Transverse colon (tissue), 4 donors: ENCODE measurements at regions not wholly inside any gene's neighbourhood (a gene's known extent, or its start where the extent isn't known, plus 50 kb on each side); places are given as distances from the start of the nearest gene placed in this dataset.

Experiments
- DNase-seq: peaks from one replicate; pipeline ENCODE4 v3.0.0-alpha.2; 2019
- H3K27ac ChIP-seq, 4 donors: fragments of 200-600 bp; sonication (generic); 2 replicates each; pipeline ENCODE4 v1.5.1; 2016 to 2018; ENCODE audit warnings: inconsistent platforms in 4 of 4
- H3K27me3 ChIP-seq: fragments of 200-600 bp; sonication (generic); 2 replicates; pipeline ENCODE4 v1.5.1; 2017; ENCODE audit warnings: inconsistent platforms
- H3K36me3 ChIP-seq, 4 donors: fragments of 200-600 bp; sonication (generic); 2 replicates each; pipeline ENCODE4 v1.5.1; 2017 to 2019; ENCODE audit warnings: inconsistent platforms in 4 of 4
- H3K4me1 ChIP-seq, 4 donors: fragments of 200-600 bp; sonication (generic); 2 replicates each; pipeline ENCODE4 v1.5.1; 2017 to 2020; ENCODE audit warnings: inconsistent platforms in 4 of 4
- H3K4me3 ChIP-seq, 4 donors: fragments of 200-600 bp; sonication (generic); 1 replicate in 1 of 4; 2 replicates in 3 of 4; pipeline versions ENCODE4 v1.5.1 to v1.6.1; 2017 to 2019; ENCODE audit warnings: inconsistent platforms in 4 of 4
- H3K9me3 ChIP-seq, 2 donors: fragments of 200-600 bp; sonication (generic); 2 replicates each; pipeline ENCODE4 v1.5.1; 2017 to 2019; ENCODE audit warnings: inconsistent platforms in 2 of 2
- EP300 ChIP-seq: sonication (generic); formaldehyde crosslinking; IDR thresholded peaks from one replicate; pipeline ENCODE4 v1.6.1; 2017; ENCODE audit warnings: antibody characterized with exemption, low read depth
- POLR2A ChIP-seq: fragments of 450-650 bp; IDR thresholded peaks from one replicate; pipeline ENCODE4 v1.6.1; 2016; ENCODE audit warnings: antibody characterized with exemption, mild to moderate bottlenecking, moderate library complexity
- POLR2AphosphoS5 ChIP-seq, 3 donors: sonication (generic); formaldehyde crosslinking; IDR thresholded peaks; one replicate each; pipeline ENCODE4 v1.6.1; 2016; ENCODE audit warnings: antibody characterized with exemption in 3 of 3
- WGBS, 2 donors: methylation state at CpG; one replicate each; pipeline ENCODE4 v1.1.5; 2018; ENCODE audit warnings: low coverage in 1 of 2; 5-methylcytosine and 5-hydroxymethylcytosine counted together
- in situ Hi-C, 4 donors: fragments of 200-750 bp; cut with MboI; loops; one replicate each; pipeline versions ENCODE4 v1.15.0 to v1.15.1; 2017; ENCODE audit warnings: low sequenced_read_pairs in 3 of 4, low pct_ligation_motif_present in 1 of 4, low pct_unique_long_range_greater_than_20kb in 1 of 4
- intact Hi-C: fragments of 100-400 bp; cut with DNase I; formaldehyde crosslinking; loops from one replicate; pipeline ENCODE4 v1.15.1; 2023; ENCODE audit warnings: low total_unique reads
- TF ChIP-seq, protein P1 (sequence below), 5 experiments: fragments of 200-600 bp in 3 of 5; fragments of 450-650 bp in 2 of 5; sonication (generic) in 3 of 5; IDR thresholded peaks; 1 replicate in 2 of 5; 2 replicates in 3 of 5; pipeline ENCODE4 v1.5.1; 2016 to 2017; ENCODE audit warnings: antibody characterized with exemption in 5 of 5, inconsistent platforms in 3 of 5, mild to moderate bottlenecking in 2 of 5, moderate library complexity in 1 of 5

DNA sequence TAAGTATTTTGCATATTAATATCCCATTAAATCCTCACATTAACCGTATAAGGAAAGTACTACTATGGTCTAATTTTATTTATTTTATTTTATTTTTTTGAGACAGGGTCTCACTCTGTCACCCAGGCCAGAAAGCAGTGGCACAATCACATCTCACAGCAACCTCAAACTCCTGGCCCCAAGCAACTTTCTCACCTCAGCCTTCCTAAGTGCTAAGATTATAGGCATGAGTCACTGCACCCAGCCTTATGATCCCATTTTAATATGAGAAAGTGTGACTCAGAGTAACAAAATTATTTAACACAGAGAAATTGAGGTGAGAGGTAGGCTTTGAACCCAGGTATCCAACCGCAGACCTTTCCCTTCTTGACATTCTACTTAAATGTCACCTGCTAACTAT is 330.0 kb upstream of the POU3F3 start:
- TF ChIP-seq, protein P1, sequence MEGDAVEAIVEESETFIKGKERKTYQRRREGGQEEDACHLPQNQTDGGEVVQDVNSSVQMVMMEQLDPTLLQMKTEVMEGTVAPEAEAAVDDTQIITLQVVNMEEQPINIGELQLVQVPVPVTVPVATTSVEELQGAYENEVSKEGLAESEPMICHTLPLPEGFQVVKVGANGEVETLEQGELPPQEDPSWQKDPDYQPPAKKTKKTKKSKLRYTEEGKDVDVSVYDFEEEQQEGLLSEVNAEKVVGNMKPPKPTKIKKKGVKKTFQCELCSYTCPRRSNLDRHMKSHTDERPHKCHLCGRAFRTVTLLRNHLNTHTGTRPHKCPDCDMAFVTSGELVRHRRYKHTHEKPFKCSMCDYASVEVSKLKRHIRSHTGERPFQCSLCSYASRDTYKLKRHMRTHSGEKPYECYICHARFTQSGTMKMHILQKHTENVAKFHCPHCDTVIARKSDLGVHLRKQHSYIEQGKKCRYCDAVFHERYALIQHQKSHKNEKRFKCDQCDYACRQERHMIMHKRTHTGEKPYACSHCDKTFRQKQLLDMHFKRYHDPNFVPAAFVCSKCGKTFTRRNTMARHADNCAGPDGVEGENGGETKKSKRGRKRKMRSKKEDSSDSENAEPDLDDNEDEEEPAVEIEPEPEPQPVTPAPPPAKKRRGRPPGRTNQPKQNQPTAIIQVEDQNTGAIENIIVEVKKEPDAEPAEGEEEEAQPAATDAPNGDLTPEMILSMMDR (IDR thresholded peaks at IDR 0.05), result no peak
- TF ChIP-seq EP300 (no peak), POLR2A (no peak), POLR2AphosphoS5 (IDR thresholded peaks at IDR 0.05) (no peak)
- DNase-seq, result no peak
- no peak overlapping the region for H3K27ac ChIP-seq
- intact Hi-C loops, result no loop called here
- no peaks in the 10 kb centered on the region for H3K36me3 ChIP-seq
- in situ Hi-C loops, result no loop called here
- WGBS, 2 donors, result 79 to 100% methylated on average over 1 to 2 of the region's 2 CpGs
- no peaks in the 10 kb centered on the region for H3K27me3 ChIP-seq
- no peak overlapping the region for H3K4me3 ChIP-seq
- no peaks in the 10 kb centered on the region for H3K9me3 ChIP-seq
- no peaks in the 10 kb centered on the region for H3K4me1 ChIP-seq

DNA sequence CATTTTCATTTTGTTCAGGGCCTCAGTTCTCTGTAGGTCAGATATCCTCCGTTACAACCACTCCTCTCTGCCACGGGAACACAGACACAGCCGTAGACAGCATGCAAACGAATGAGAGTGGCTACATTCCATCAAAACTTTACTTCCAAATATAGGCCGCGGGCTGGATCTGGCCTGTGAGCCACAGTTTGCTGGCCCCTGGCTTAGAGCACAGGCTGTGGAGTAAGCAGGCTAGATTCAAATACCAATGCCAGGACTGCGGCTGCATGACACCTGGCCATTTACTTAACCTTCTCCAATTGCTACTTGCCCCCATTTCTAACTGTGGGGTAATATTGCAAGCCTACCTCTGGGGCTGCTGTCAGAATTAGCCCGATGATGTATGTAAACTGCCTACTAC is 325.8 kb upstream of the POU3F3 start:
- Histone ChIP-seq H3K9me3 (no peaks in the 10 kb centered on the region), H3K4me1 (no peaks in the 10 kb centered on the region), H3K27ac (no peak overlapping the region), H3K27me3 (no peaks in the 10 kb centered on the region), H3K36me3 (no peaks in the 10 kb centered on the region), H3K4me3 (no peak overlapping the region)
- DNase-seq, result no peak
- TF ChIP-seq POLR2A, result no peak
- TF ChIP-seq EP300, result no peak
- TF ChIP-seq, protein P1 (IDR thresholded peaks at IDR 0.05), result no peak
- no peak for TF ChIP-seq POLR2AphosphoS5 (IDR thresholded peaks at IDR 0.05)
- intact Hi-C loops, result no loop called here
- in situ Hi-C loops, result no loop called here
- WGBS, 2 donors, result 67 to 77% methylated on average over 1 to 8 of the region's 8 CpGs

DNA sequence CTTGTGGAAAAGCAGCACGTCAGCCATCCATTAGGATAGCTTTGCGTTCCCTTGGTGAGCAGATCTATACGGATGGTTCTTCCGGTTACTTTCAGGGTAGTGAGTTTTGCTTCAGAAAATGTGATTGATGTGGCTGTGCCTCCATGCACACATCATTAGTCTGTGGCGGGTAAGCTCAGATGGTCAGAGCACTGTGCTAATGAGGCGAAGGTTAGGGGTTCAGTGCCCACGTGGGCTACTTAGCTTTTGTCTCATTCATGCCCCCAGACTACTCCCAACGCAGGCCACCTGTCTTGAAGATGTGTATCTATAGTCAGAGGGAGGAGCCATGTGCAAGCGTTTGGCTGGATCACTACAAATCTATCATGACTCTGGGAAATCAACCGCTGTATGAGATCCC is 322.8 kb upstream of the POU3F3 start:
- Histone ChIP-seq H3K36me3 (no peaks in the 10 kb centered on the region), H3K9me3 (no peaks in the 10 kb centered on the region), H3K4me1 (no peaks in the 10 kb centered on the region), H3K4me3 (no peak overlapping the region), H3K27ac (no peak overlapping the region), H3K27me3 (no peaks in the 10 kb centered on the region)
- in situ Hi-C loops (no loop called here), intact Hi-C loops (no loop called here)
- TF ChIP-seq EP300, result no peak
- TF ChIP-seq POLR2AphosphoS5 (IDR thresholded peaks at IDR 0.05), result no peak
- TF ChIP-seq, protein P1 (IDR thresholded peaks at IDR 0.05), result no peak
- TF ChIP-seq POLR2A, result no peak
- DNase-seq, result no peak
- 87% methylated on average over 10 of the region's 10 CpGs; no CpG with 5 or more reads in 1 of the 2 donors for WGBS, 2 donors

- H3K4me3 ChIP-seq, result no peak overlapping the region
- in situ Hi-C loops (no loop called here), intact Hi-C loops (no loop called here)
- TF ChIP-seq POLR2A (no peak), EP300 (no peak), POLR2AphosphoS5 (IDR thresholded peaks at IDR 0.05) (no peak)
- TF ChIP-seq, protein P1 (IDR thresholded peaks at IDR 0.05), result no peak
- WGBS, 2 donors, result 65 to 68% methylated on average over 5 of the region's 5 CpGs
- no peak for DNase-seq
- H3K4me1 ChIP-seq, result no peaks in the 10 kb centered on the region
- H3K27me3 ChIP-seq, result no peaks in the 10 kb centered on the region
- no peaks in the 10 kb centered on the region for H3K9me3 ChIP-seq
- H3K36me3 ChIP-seq, result no peaks in the 10 kb centered on the region
- no peak overlapping the region for H3K27ac ChIP-seq
These were observed 316.8 kb upstream of the POU3F3 start for GRCh38 chr2:104537116-104537515.
